ENCODE measurements at regions not wholly inside any gene's neighbourhood (a gene's known extent, or its start where the extent isn't known, plus 50 kb on each side); places are given as distances from the start of the nearest gene placed in this dataset.

DNA sequence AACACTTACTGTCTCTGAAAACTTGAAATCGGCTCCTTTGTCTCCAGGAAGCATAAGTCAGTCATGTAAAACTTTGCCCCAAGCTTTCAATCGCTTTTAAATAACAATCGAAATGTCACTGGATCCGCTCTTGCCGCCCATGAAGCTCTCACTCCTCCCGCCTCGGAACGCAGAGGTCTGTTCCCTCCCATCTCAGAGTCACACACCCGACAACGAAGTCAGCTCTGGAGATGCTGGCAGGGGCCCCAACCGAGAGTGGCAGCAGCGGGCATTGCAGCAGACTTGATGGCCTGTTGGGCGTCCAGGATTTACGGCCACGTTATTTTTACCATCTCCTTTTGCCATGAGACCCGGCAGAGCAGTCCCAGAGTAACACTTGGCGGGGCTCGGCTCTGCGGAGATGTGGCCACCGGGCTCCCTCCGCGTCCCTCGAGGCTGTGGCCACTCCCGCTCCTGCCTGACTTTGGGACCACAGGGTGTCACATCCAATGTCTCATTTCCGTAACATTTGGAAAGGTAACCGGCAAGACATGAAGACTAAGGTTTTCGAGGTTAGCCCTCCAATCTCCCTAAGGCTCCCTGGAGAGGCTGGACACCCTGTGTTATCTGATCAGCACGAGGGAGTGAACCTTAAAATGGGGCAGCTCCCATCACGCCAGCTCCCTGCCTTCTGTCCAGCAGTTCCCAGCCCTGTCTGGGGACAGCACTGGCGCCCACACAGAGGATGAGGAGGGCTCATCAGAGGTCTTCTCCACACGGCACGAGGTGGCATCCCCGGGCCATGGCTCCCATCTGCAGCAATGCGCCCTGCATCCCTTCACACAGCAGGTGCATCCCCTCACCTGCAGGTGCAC lies 62.8 kb upstream of the ADGRA1 start:
- H3K27me3 ChIP-seq = no peaks in the 10 kb centered on the region
- DNase-seq = no peak
- intact Hi-C loops (cut with DNase I) = no loop called here

DNA sequence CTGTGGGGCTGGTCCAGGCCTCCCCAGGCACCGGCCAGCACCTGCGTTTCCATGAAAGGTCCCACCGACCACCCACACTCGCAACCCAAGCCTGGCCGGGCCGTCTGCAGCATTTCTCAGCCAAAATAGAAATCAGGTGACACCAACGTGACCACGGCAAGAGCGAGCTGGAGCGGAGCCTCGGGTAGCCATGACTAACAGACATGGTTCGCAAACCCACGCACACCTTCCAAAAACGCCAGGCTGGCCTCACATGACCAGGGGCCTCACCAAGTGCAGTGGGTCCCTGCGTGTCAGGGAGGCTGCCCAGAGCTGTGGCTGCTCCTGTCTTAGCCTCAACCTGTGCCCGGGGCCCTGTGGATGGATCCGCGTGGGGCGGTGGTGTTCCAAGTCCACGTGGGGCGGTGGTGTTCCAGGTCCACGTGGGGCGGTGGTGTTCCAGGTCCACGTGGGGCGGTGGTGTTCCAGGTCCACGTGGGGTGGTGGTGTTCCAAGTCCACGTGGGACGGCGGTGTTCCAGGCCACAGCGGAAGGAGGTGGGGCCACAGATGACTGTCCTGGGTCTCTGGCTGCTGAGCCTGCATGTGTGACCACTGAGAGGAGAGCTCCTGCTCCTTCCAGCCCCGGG lies 64.4 kb upstream of the ADGRA1 start:
- H3K9me3 ChIP-seq = no peaks in the 10 kb centered on the region
- H3K4me3 ChIP-seq (replicated peaks in 1 of 3) = no peak overlapping the region
- intact Hi-C loops (cut with DNase I) = no loop called here
- no peak overlapping the region for H3K27ac ChIP-seq
- H3K27me3 ChIP-seq = no peaks in the 10 kb centered on the region
- H3K36me3 ChIP-seq = no peaks in the 10 kb centered on the region
- TF ChIP-seq, protein P1, sequence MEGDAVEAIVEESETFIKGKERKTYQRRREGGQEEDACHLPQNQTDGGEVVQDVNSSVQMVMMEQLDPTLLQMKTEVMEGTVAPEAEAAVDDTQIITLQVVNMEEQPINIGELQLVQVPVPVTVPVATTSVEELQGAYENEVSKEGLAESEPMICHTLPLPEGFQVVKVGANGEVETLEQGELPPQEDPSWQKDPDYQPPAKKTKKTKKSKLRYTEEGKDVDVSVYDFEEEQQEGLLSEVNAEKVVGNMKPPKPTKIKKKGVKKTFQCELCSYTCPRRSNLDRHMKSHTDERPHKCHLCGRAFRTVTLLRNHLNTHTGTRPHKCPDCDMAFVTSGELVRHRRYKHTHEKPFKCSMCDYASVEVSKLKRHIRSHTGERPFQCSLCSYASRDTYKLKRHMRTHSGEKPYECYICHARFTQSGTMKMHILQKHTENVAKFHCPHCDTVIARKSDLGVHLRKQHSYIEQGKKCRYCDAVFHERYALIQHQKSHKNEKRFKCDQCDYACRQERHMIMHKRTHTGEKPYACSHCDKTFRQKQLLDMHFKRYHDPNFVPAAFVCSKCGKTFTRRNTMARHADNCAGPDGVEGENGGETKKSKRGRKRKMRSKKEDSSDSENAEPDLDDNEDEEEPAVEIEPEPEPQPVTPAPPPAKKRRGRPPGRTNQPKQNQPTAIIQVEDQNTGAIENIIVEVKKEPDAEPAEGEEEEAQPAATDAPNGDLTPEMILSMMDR (IDR thresholded peaks at IDR 0.05) = no peak
- TF ChIP-seq POLR2A (IDR thresholded peaks at IDR 0.05) = no peak
- no peaks in the 10 kb centered on the region for H3K4me1 ChIP-seq
- 93 to 94% methylated on average over 15 to 30 of the region's 31 CpGs for WGBS, 2 donors
- no peak for DNase-seq

More for the DNA sequence above, 62.8 kb upstream of the ADGRA1 start:
- no peaks in the 10 kb centered on the region for H3K9me3 ChIP-seq
- no peak overlapping the region for H3K4me3 ChIP-seq (replicated peaks in 1 of 3)
- H3K27ac ChIP-seq = no peak overlapping the region
- TF ChIP-seq POLR2A (IDR thresholded peaks at IDR 0.05) = no peak
- TF ChIP-seq, protein P1 (IDR thresholded peaks at IDR 0.05) = no peak
- H3K4me1 ChIP-seq = no peaks in the 10 kb centered on the region
- H3K36me3 ChIP-seq = no peaks in the 10 kb centered on the region
- 67 to 71% methylated on average over 31 to 33 of the region's 34 CpGs for WGBS, 2 donors

DNA sequence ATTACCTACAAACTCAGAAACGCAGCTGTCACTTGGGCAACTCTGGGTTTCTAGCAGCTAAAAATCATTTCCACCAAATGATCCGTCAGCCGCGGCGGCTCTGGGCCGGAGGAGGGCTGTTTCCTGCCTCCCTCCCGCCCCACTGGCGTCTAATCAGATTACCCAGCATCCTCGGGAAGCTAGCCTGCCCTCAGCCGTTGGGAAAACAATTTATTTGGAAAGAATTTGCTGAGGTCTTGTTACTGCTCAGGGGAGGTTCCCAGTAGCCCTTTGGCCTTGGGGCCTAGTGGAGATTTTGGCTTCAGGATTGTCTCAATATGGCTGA lies 65.0 kb upstream of the ADGRA1 start:
- DNase-seq = no peak
- WGBS, 2 donors = 37 to 60% methylated on average over 7 to 10 of the region's 10 CpGs
- Histone ChIP-seq H3K9me3 (no peaks in the 10 kb centered on the region), H3K27me3 (no peaks in the 10 kb centered on the region), H3K4me3 (replicated peaks in 1 of 3) (no peak overlapping the region), H3K27ac (no peak overlapping the region), H3K36me3 (no peaks in the 10 kb centered on the region), H3K4me1 (no peaks in the 10 kb centered on the region)
- TF ChIP-seq POLR2A (IDR thresholded peaks at IDR 0.05) = no peak
- TF ChIP-seq, protein P1 (IDR thresholded peaks at IDR 0.05) = no peak
- intact Hi-C loops (cut with DNase I) = no loop called here

DNA sequence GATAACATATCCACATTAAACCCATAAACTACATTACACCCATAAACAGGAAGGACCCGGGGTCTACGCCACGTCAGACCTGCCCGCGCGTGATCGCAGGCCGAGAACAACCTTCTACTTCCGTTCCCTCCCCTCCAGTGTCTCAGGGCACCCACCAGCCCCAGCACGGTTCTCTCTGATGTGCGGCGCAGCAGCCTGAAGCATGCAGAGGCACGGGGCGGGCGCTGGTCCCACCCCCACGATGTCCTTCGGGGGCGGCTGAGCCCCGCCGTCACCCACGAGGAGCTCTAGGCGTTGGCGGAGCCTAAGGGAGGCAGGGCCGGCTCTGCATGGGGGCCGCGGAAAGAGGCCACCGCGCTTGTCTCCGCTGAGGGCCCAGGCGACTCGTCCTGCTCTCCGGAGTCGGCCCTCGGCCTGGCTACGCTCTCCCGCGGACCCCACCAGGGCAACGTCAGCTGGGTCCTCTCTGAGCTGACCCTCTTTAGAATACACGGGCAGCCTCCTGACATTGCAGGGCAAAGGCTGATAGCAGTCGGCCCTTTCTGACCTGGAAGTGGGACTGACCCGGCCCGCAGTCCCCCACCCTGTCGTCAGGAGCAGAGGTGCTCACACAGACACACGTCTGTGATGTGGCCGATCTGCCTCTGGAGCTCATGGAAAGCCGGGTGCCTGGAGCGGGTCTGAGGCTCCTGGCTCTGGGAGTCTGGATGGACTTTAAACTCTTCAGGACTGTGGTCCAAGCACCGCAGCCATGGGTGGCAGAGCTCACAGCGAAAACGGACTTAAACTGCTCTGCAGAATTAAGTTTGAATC lies 65.6 kb upstream of the ADGRA1 start:
- no peak overlapping the region for H3K27ac ChIP-seq
- H3K4me3 ChIP-seq (replicated peaks in 1 of 3) = no peak overlapping the region
- H3K4me1 ChIP-seq = no peaks in the 10 kb centered on the region
- TF ChIP-seq, protein P1 (IDR thresholded peaks at IDR 0.05) = no peak
- no peak for TF ChIP-seq POLR2A (IDR thresholded peaks at IDR 0.05)
- WGBS, 2 donors = 78 to 89% methylated on average over 41 to 50 of the region's 50 CpGs
- H3K36me3 ChIP-seq = no peaks in the 10 kb centered on the region
- intact Hi-C loops (cut with DNase I) = no loop called here
- DNase-seq = no peak
- H3K27me3 ChIP-seq = no peaks in the 10 kb centered on the region
- H3K9me3 ChIP-seq = no peaks in the 10 kb centered on the region
